ENCODE measurements at regions not wholly inside any gene's neighbourhood (a gene's known extent, or its start where the extent isn't known, plus 50 kb on each side); places are given as distances from the start of the nearest gene placed in this dataset.

DNA sequence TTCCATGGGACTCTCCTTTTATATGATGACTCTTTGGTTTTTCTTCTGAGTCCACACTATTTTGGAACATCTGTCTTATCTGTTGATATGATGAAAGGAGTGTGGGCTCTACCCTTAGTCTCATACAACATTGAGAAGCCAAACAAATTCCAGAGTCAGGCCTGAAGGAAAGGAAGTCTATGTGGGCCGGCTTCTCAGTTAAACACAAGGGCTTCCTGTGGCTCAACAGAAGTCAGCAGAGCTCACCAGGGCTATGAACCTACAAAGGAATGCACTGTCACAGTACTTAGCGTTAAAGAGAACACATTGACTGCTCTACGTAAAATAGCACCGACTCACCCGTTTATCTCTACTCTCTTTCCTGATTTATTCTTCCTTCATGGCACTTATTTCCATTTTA, 641.0 kb upstream of the FRG1 start:
- Mint-ChIP-seq H3K4me3 (no peak overlapping the region), H3K9me3 (no peaks in the 10 kb centered on the region), H3K27me3 (no peaks in the 10 kb centered on the region), H3K4me1 (no peaks in the 10 kb centered on the region), H3K36me3 (no peaks in the 10 kb centered on the region), H3K27ac (no peak overlapping the region)
- no peak for DNase-seq

DNA sequence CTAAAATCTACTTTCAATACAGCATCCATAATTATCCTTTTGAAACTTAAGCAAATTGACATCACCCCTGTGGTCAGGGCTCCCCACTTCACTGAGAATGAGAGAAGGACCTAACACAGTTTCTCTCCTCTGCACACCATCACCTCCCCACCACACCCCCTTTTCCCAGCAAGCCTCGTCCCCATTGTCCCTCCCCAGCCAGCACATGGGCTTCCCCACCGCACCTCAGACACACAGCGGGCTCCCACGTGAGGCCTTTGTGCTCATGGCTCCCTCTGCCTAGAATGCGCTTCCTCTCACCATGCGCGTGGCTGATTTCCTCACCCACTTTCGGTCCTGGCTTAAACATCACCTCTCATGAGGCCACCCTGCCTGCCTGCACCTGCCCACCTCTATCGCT, 639.0 kb upstream of the FRG1 start:
- no peak overlapping the region for H3K4me3 Mint-ChIP-seq
- H3K36me3 Mint-ChIP-seq: no peaks in the 10 kb centered on the region
- H3K27ac Mint-ChIP-seq: no peak overlapping the region

DNA sequence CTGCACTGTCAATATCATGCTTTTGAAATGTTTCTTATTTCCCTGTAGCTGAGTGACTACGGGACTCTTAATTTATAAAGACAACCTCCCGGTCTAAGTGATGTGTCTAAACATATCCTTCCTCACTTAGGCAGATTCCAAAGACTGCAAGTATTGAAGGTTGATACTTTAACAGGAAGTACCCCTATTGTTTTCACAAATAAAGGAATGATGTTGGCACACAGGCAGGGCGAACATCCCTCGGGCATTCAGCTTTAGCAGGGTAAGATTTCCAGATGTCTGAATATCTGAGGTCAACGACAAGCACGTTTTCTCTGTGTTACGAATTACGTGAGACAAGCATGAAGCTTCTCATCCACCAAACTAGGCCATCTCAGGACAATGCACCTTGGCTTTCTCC, 638.0 kb upstream of the FRG1 start:
- H3K4me3 Mint-ChIP-seq: no peak overlapping the region
- H3K27me3 Mint-ChIP-seq: no peaks in the 10 kb centered on the region
- no peaks in the 10 kb centered on the region for H3K36me3 Mint-ChIP-seq

More for the DNA sequence above, 639.0 kb upstream of the FRG1 start:
- no peaks in the 10 kb centered on the region for H3K4me1 Mint-ChIP-seq
- DNase-seq: no peak
- H3K27me3 Mint-ChIP-seq: no peaks in the 10 kb centered on the region
- H3K9me3 Mint-ChIP-seq: no peaks in the 10 kb centered on the region

DNA sequence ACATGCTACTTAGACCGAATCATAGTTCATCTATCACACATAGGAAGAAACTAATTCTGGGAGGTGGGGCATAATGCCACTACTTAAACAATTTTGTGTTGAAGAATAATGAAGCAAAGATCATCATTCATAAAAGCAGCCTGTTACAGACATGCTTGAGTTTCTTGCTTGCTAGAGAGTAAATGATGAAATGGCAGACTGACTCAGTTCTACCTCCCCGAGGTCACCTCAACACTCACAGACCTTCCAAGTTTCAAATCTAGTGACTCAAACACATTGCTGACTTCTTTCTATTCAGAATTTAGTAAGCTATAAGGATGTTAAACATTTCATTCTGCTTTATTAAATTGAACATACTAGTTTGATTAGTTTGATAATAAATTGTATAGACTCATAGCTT, 636.5 kb upstream of the FRG1 start:
- no peaks in the 10 kb centered on the region for H3K4me1 Mint-ChIP-seq

More for the DNA sequence above, 638.0 kb upstream of the FRG1 start:
- no peak for DNase-seq
- Mint-ChIP-seq H3K4me1 (no peaks in the 10 kb centered on the region), H3K27ac (no peak overlapping the region), H3K9me3 (no peaks in the 10 kb centered on the region)

DNA sequence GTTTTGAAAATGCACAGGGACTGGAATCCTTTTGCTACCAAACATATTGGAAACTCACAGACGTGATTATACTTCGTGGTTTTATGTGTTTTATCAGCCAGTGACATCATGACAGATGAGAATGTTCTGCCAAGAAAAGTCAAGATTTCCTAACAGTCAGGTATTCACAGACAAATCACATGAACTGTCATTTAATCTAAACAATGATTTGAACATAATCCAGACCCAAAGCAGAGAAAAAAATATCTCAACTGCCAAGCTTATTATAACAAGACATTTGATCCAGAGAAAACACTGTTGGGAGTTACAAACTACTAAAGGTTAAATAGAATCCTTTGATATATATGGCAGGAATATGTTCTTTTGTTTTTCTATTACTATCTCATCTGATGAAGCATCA, 635.9 kb upstream of the FRG1 start:
- Mint-ChIP-seq H3K27me3 (no peaks in the 10 kb centered on the region), H3K36me3 (no peaks in the 10 kb centered on the region), H3K4me1 (no peaks in the 10 kb centered on the region), H3K27ac (no peak overlapping the region), H3K9me3 (no peaks in the 10 kb centered on the region), H3K4me3 (no peak overlapping the region)
- no peak for DNase-seq

More for the DNA sequence above, 636.5 kb upstream of the FRG1 start:
- no peak for DNase-seq
- no peaks in the 10 kb centered on the region for H3K36me3 Mint-ChIP-seq
- H3K27ac Mint-ChIP-seq: no peak overlapping the region
- no peaks in the 10 kb centered on the region for H3K9me3 Mint-ChIP-seq
- H3K27me3 Mint-ChIP-seq: no peaks in the 10 kb centered on the region
- no peak overlapping the region for H3K4me3 Mint-ChIP-seq

DNA sequence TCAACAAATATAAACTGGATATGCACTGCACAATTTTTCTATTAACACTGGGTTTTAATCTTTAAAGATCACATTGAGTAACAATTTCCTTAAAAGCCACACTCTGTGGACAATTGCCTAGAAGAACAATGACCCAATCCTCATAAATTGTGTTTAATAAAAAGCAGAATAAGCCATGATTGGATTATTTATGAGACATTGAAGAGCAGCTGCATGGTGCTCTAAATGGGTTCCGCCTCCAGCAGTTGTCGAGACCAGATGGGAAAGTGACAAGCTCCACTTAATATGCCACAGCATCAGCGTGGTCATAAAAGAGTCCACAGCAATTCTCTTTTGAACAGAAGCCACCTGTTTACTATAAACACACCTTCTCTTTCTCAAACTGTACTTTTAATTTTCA, 635.2 kb upstream of the FRG1 start:
- Mint-ChIP-seq H3K4me3 (no peak overlapping the region), H3K27ac (no peak overlapping the region), H3K4me1 (no peaks in the 10 kb centered on the region), H3K36me3 (no peaks in the 10 kb centered on the region), H3K27me3 (no peaks in the 10 kb centered on the region), H3K9me3 (no peaks in the 10 kb centered on the region)
- DNase-seq: no peak

DNA sequence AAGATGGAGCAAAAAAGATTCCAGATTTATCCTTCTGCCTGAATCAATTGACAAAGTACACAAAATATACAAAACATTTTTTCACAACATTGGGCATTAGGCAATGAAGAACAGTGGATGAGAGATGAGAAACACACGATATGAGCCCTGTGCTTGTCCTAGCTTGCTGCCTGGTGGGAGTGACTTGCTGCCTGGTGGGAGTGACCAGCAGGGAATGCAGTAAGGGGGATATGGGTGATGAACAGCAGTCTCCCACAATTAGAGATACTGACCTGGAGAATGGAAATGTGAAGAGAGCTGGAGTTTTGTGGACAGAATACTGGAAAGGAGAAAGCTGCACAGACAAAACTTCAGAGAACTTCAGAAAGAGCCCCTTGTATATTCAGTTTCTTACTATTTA, 629.4 kb upstream of the FRG1 start:
- no peak for DNase-seq

DNA sequence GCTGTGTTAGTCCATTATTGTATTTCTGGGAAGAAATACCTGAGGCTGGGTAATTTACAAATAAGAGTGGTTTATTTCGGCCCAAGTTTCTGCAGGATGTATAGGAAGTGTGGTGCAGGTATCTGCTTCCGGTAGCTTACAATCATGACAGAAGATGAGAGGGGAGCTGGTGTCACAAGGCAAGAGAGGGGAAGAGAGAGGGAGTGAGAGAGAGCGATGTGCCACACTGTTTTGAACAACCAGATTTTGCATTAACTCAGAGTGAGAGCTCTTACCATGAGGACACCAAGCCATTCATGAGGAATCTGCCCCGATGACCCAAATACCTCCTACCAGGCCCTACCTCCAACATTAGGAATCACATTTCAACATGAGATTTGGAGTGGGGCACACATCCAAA, 627.6 kb upstream of the FRG1 start:
- H3K9me3 Mint-ChIP-seq: peaks cover 1% of the 10 kb centered on the region
- DNase-seq: no peak
- H3K27ac Mint-ChIP-seq: no peak overlapping the region
- H3K4me3 Mint-ChIP-seq: no peak overlapping the region
- H3K36me3 Mint-ChIP-seq: no peaks in the 10 kb centered on the region
- H3K4me1 Mint-ChIP-seq: no peaks in the 10 kb centered on the region
- H3K27me3 Mint-ChIP-seq: no peaks in the 10 kb centered on the region

More for the DNA sequence above, 629.4 kb upstream of the FRG1 start:
- no peak overlapping the region for H3K27ac Mint-ChIP-seq
- peaks cover 1% of the 10 kb centered on the region for H3K9me3 Mint-ChIP-seq
- H3K4me1 Mint-ChIP-seq: no peaks in the 10 kb centered on the region
- no peak overlapping the region for H3K4me3 Mint-ChIP-seq
- no peaks in the 10 kb centered on the region for H3K27me3 Mint-ChIP-seq
- no peaks in the 10 kb centered on the region for H3K36me3 Mint-ChIP-seq

DNA sequence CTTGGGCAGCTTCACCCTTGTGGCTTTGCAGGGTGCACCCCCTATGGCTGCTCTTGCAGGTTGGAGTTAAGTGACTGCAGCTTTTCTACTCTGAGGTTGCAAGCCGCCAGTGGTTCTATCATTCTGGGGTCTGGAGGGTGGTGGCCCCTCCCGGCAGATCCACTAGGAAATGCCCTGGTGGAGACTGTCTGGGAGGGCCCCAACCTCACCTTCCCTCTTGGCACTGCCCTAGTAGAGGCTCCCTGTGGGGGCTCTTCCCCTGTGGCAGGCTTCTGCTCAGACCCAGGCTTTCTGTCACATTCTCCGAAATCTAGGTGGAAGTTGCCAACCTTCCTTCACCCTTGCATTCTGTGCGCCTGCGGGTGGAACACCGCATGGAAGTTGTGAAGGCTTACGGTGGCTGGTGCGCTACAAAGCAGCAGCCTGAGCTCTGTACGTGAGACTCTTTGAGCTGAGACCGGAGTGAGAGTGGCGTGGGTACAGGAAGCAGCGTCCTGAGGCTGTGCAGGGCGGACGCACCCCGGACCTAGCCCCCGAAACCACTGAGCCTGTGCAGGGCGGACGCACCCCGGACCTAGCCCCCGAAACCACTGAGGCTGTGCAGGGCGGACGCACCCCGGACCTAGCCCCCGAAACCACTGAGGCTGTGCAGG, 626.7 kb upstream of the FRG1 start:
- H3K4me3 Mint-ChIP-seq: no peak overlapping the region
- no peaks in the 10 kb centered on the region for H3K36me3 Mint-ChIP-seq
- H3K27me3 Mint-ChIP-seq: no peaks in the 10 kb centered on the region
- DNase-seq: no peak
- H3K9me3 Mint-ChIP-seq: peaks cover 5% of the 10 kb centered on the region
- H3K4me1 Mint-ChIP-seq: no peaks in the 10 kb centered on the region
- no peak overlapping the region for H3K27ac Mint-ChIP-seq

DNA sequence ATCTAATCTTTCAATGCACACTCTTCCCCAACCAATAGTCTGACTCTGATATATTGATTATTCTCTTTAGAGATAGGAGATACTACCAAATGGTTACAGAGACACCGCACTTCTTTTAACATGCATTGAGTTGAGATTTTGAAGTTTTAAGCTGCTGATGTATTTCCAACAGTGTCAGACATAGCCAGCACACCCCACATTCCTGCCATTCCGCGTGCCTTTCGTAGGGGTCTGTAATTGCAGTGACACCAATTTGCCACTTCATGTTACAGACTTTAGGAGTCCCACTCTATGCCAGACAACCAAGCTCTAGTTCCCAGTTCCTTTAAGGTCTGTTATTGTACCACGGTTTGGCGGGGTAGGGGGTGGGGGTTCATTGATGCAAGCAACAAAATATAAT, 618.2 kb upstream of the FRG1 start:
- Mint-ChIP-seq H3K4me3 (no peak overlapping the region), H3K4me1 (no peaks in the 10 kb centered on the region), H3K36me3 (no peaks in the 10 kb centered on the region), H3K9me3 (peaks cover 7% of the 10 kb centered on the region), H3K27ac (no peak overlapping the region), H3K27me3 (no peaks in the 10 kb centered on the region)
- no peak for DNase-seq

DNA sequence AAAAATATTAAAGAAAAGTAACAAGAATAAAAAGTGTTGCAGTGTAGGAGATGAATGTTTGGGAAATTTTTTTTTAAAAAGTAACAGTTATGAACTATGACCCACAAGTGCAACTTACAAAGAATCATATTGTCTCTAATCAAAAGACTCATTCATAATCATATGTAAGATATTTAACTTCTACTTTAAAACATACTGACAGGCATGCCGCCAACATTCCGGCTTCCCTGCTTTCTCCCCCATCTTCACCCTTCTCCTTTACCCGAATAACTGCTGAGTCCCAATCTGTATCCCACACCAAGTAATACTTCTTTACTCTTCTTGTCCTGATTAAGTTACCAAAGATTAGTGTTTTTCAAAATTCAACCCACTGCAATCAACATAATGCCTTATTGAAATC, 598.8 kb upstream of the FRG1 start:
- no peak overlapping the region for H3K4me3 Mint-ChIP-seq
- H3K4me1 Mint-ChIP-seq: no peaks in the 10 kb centered on the region
- no peaks in the 10 kb centered on the region for H3K27me3 Mint-ChIP-seq

DNA sequence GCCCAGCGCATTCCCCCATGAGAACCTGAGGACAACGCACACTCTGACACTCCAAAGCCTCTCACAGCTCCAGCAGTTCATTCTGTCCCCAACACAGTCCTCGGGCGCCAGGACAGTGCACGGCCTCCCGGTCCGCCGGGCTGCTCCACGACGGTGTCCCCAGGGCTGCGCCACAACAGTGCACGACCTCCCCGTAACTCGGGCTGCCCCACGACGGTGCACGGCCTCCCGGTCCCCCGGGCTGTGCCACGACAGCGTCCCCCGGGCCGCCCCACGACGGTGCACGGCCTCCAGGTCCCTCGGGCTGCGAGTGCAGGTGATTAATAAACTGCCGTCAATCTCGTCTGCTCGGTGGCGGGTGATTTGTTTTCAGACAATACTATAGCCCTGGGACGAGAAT, 585.1 kb upstream of the FRG1 start:
- Mint-ChIP-seq H3K27me3 (no peaks in the 10 kb centered on the region), H3K27ac (no peak overlapping the region), H3K4me1 (no peaks in the 10 kb centered on the region), H3K36me3 (no peaks in the 10 kb centered on the region), H3K4me3 (no peak overlapping the region), H3K9me3 (no peaks in the 10 kb centered on the region)
- DNase-seq: no peak

More for the DNA sequence above, 598.8 kb upstream of the FRG1 start:
- Mint-ChIP-seq H3K9me3 (peaks cover 3% of the 10 kb centered on the region), H3K27ac (no peak overlapping the region), H3K36me3 (no peaks in the 10 kb centered on the region)
- no peak for DNase-seq

DNA sequence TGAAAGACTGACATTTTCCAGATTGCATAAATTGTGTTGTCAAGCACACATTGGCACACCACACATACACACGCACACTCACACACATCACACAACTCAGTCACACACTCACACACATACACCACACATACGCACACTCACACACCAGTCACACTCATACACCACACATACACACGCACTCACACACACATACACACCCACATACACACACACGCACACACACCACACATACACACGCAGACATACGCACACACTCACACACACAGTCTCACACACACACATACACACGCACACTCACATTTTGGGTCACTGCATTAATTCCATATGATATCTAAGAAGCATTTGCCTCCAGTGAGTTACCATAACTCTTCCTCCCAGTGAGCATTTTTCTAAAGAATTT, 578.3 kb upstream of the FRG1 start:
- H3K9me3 Mint-ChIP-seq: no peaks in the 10 kb centered on the region
- H3K27ac Mint-ChIP-seq: no peak overlapping the region
- no peaks in the 10 kb centered on the region for H3K27me3 Mint-ChIP-seq
- no peaks in the 10 kb centered on the region for H3K36me3 Mint-ChIP-seq
- no peak overlapping the region for H3K4me3 Mint-ChIP-seq
- no peaks in the 10 kb centered on the region for H3K4me1 Mint-ChIP-seq
- DNase-seq: no peak

DNA sequence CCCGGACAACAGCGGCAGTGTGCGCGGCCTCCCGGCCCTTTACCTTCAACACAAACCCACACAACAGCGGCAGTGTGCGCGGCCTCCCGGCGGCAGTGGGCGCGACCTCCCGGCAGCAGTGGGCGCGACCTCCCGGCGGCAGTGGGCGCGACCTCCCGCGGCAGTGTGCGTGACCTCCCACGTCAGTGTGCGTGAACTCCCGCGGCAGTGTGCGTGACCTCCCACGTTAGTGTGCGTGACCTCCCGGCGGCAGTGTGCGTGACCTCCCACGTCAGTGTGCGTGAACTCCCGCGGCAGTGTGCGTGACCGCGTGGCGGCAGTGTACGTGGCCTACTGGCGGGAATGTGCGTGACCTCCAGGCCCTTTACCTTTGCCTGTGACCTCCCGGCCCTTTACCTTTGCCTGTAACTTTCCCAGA, 576.6 kb upstream of the FRG1 start:
- DNase-seq: no peak
- Mint-ChIP-seq H3K4me1 (no peaks in the 10 kb centered on the region), H3K27ac (no peak overlapping the region), H3K4me3 (no peak overlapping the region), H3K9me3 (no peaks in the 10 kb centered on the region), H3K27me3 (no peaks in the 10 kb centered on the region), H3K36me3 (no peaks in the 10 kb centered on the region)

DNA sequence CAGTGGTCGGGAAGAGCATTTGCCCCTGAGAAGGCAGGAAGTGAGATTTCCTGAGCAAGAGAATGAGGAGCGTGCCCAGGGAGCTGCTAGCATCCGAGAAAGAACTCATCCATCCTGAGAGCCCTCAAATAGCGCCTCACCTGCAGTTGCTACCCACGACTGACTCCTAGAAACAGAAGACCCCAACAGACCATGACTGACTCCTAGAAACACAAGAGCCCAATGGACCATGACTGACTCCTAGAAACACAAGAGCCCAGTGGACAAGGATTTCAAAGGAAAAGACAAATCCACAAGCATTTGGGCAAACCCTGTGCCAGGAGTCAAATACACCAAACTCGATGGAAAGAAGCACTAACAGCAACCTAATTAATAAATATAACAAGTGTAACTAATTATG, 575.2 kb upstream of the FRG1 start:
- no peaks in the 10 kb centered on the region for H3K4me1 Mint-ChIP-seq

DNA sequence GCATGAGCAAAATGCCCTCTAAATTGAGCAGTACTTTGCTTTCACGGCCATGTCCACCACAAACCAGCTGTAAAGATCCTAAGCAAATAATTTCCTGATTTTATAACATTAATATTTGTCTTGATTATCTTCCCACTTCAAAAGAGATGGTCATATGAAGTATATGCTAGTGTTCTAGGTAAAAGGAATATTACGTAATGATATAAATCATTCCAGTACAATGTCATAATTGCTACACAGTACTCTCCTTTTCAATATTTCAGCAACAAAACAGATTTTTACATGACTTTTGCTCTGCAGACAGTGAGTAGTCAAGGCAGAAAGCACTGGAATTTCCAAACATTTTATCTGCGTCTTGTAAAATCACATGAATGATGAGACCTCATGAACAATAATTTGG, 572.8 kb upstream of the FRG1 start:
- Mint-ChIP-seq H3K4me3 (no peak overlapping the region), H3K9me3 (no peaks in the 10 kb centered on the region), H3K4me1 (no peaks in the 10 kb centered on the region), H3K36me3 (no peaks in the 10 kb centered on the region), H3K27me3 (no peaks in the 10 kb centered on the region), H3K27ac (no peak overlapping the region)
- no peak for DNase-seq

More for the DNA sequence above, 575.2 kb upstream of the FRG1 start:
- no peak overlapping the region for H3K4me3 Mint-ChIP-seq
- H3K27me3 Mint-ChIP-seq: no peaks in the 10 kb centered on the region
- no peaks in the 10 kb centered on the region for H3K36me3 Mint-ChIP-seq
- H3K9me3 Mint-ChIP-seq: no peaks in the 10 kb centered on the region
- no peak overlapping the region for H3K27ac Mint-ChIP-seq
- DNase-seq: no peak
